Loucy (cell line): ENCODE measurements at regions not wholly inside any gene's neighbourhood (a gene's known extent, or its start where the extent isn't known, plus 50 kb on each side); places are given as distances from the start of the nearest gene placed in this dataset.

Experiments
- H2AFZ ChIP-seq: fragments of 200-600 bp; sonication (generic); 2 replicates; pipeline ENCODE4 v1.6.0; 2016; ENCODE audit warnings: antibody characterized with exemption, mild to moderate bottlenecking, low read length, moderate library complexity
- H3F3A ChIP-seq: fragments of 200-600 bp; 2 replicates; pipeline ENCODE4 v1.6.0; 2016; ENCODE audit warnings: antibody characterized with exemption, low read depth, mild to moderate bottlenecking
- H3K27me3 ChIP-seq: fragments of 200-600 bp; sonication (generic); 2 replicates; pipeline ENCODE4 v1.6.1; 2014; ENCODE audit warnings: low read length, mild to moderate bottlenecking; ENCODE audit not compliant: insufficient read depth, poor library complexity, severe bottlenecking
- H3K36me3 ChIP-seq: fragments of 200-600 bp; sonication (generic); 2 replicates; pipeline ENCODE4 v1.6.1; 2016; ENCODE audit warnings: low read length; ENCODE audit not compliant: insufficient read depth
- H3K4me1 ChIP-seq: fragments of 200-600 bp; sonication (generic); 2 replicates; pipeline ENCODE4 v1.5.1; 2014; ENCODE audit warnings: low read length, mild to moderate bottlenecking; ENCODE audit not compliant: insufficient read depth, poor library complexity, severe bottlenecking
- H3K4me2 ChIP-seq: fragments of 200-600 bp; sonication (generic); 2 replicates; pipeline ENCODE4 v1.6.0; 2014; ENCODE audit warnings: antibody characterized with exemption, low read length, low read depth, mild to moderate bottlenecking; ENCODE audit not compliant: poor library complexity, severe bottlenecking
- H3K4me3 ChIP-seq: fragments of 200-600 bp; sonication (generic); 2 replicates; pipeline ENCODE4 v1.5.1; 2014; ENCODE audit warnings: low read length, mild to moderate bottlenecking, mixed read lengths; ENCODE audit not compliant: poor library complexity, severe bottlenecking
- H3K79me2 ChIP-seq: fragments of 200-600 bp; sonication (generic); 2 replicates; pipeline ENCODE4 v1.6.1; 2014; ENCODE audit warnings: low read length; ENCODE audit not compliant: insufficient read depth
- H3K9ac ChIP-seq: fragments of 200-600 bp; sonication (generic); 2 replicates; pipeline ENCODE4 v1.6.0; 2014; ENCODE audit warnings: mild to moderate bottlenecking, low read depth, low read length, moderate library complexity; ENCODE audit not compliant: poor library complexity, severe bottlenecking
- H3K9me2 ChIP-seq: fragments of 200-600 bp; sonication (generic); replicated peaks from 2 replicates; pipeline ENCODE4 v1.6.1; 2016; ENCODE audit warnings: low read depth, low read length, mixed read lengths
- H3K9me3 ChIP-seq: fragments of 200-600 bp; sonication (generic); 2 replicates; pipeline ENCODE4 v1.6.1; 2014; ENCODE audit warnings: mild to moderate bottlenecking, antibody characterized with exemption, low read length, low read depth; ENCODE audit not compliant: insufficient read depth
- H4K20me1 ChIP-seq: fragments of 200-600 bp; sonication (generic); 2 replicates; pipeline ENCODE4 v1.6.0; 2014; ENCODE audit warnings: antibody characterized with exemption, low read length, mild to moderate bottlenecking; ENCODE audit not compliant: insufficient read depth, poor library complexity, severe bottlenecking
- EZH2phosphoT487 ChIP-seq: fragments of 200-600 bp; IDR thresholded peaks from 2 replicates; pipeline ENCODE4 v1.6.1; 2018; ENCODE audit warnings: antibody characterized with exemption, mild to moderate bottlenecking, moderate library complexity, borderline replicate concordance
- TF ChIP-seq, protein P1 (sequence below): fragments of 200-600 bp; sonication (generic); conservative IDR thresholded peaks from 2 replicates; pipeline ENCODE4 v1.5.1; 2014; ENCODE audit warnings: mild to moderate bottlenecking, antibody characterized with exemption, low read length

DNA sequence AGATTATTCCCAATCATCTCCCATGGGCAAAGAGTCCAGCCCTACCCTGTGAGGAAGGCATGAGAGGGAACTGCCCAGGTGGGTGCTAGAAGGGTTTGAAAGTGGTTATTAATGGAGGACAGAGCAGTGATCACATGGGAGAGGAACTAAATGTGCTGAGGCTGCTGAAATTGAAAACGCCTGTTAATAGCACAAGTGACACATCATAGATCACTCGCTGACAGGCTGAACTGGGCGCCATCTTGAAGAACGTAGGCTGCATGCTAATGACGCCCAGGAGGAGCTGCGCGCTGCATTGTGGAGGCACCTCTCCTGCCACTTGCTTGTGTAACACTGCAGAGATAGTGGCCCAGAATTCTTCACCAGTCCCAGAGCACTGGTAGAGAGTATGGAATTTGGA is 182.9 kb downstream of the KCNA5 start:
- H3K79me2 ChIP-seq, result no peaks in the 10 kb centered on the region
- no peaks in the 10 kb centered on the region for H3K9me2 ChIP-seq
- H3K9me3 ChIP-seq, result 0 out of 2 replicates have a peak, but pooled peaks cover 3% of the 10 kb centered on the region
- peaks cover 16% of the 10 kb centered on the region for H3K4me1 ChIP-seq
- no peak for TF ChIP-seq EZH2phosphoT487
- TF ChIP-seq, protein P1, sequence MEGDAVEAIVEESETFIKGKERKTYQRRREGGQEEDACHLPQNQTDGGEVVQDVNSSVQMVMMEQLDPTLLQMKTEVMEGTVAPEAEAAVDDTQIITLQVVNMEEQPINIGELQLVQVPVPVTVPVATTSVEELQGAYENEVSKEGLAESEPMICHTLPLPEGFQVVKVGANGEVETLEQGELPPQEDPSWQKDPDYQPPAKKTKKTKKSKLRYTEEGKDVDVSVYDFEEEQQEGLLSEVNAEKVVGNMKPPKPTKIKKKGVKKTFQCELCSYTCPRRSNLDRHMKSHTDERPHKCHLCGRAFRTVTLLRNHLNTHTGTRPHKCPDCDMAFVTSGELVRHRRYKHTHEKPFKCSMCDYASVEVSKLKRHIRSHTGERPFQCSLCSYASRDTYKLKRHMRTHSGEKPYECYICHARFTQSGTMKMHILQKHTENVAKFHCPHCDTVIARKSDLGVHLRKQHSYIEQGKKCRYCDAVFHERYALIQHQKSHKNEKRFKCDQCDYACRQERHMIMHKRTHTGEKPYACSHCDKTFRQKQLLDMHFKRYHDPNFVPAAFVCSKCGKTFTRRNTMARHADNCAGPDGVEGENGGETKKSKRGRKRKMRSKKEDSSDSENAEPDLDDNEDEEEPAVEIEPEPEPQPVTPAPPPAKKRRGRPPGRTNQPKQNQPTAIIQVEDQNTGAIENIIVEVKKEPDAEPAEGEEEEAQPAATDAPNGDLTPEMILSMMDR, result no peak
- H3K36me3 ChIP-seq, result no peaks in the 10 kb centered on the region
- H3K27me3 ChIP-seq, result no peaks in the 10 kb centered on the region
- H3K4me2 ChIP-seq, result no peak overlapping the region
- H3K4me3 ChIP-seq, result no peak overlapping the region
- H3K9ac ChIP-seq, result no peak overlapping the region
- H3F3A ChIP-seq, result no peaks in the 10 kb centered on the region
- no peaks in the 10 kb centered on the region for H4K20me1 ChIP-seq
- no peak overlapping the region for H2AFZ ChIP-seq

DNA sequence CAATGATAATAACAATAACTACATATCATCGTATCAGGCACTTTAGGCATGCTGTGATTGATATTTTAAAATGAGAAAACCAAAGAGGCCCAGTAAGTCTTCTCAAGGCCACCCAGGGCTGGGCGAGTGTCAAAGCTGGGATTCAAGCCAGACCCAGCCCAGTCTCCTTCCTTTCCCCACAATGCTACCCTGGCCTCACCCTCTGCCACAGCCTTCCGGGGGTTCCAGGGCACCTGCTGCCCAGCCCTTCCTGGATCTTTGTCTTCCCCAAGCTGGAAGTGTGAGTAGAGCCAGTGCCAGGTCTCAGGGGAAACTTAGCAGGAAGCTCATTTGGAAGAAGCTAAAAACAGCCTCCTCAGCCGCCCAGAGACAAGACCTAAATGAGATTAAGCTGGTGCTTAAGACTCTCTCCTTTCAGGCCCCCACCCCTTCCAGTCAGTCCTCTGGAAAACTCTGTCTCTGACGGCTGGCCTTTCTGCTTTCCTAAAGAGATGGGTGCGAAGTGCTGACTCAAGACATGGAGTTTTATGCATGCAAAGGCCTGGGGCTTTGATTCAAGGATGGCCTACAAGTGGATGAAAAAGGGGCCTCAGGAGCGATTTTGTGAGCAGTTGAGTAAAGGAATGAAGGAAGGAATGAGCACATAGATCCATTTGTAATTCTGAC is 184.2 kb downstream of the KCNA5 start:
- peaks cover 4% of the 10 kb centered on the region for H3K4me1 ChIP-seq
- TF ChIP-seq, protein P1, result no peak
- no peak for TF ChIP-seq EZH2phosphoT487
- H3F3A ChIP-seq, result no peaks in the 10 kb centered on the region
- no peak overlapping the region for H3K9ac ChIP-seq
- H3K9me3 ChIP-seq, result 0 out of 2 replicates have a peak, but pooled peaks cover 3% of the 10 kb centered on the region
- H3K36me3 ChIP-seq, result no peaks in the 10 kb centered on the region
- H4K20me1 ChIP-seq, result no peaks in the 10 kb centered on the region
- H3K4me3 ChIP-seq, result no peak overlapping the region
- no peak overlapping the region for H3K4me2 ChIP-seq
- H2AFZ ChIP-seq, result no peak overlapping the region
- H3K79me2 ChIP-seq, result no peaks in the 10 kb centered on the region
- no peaks in the 10 kb centered on the region for H3K9me2 ChIP-seq
- H3K27me3 ChIP-seq, result no peaks in the 10 kb centered on the region

- Histone ChIP-seq H2AFZ (no peak overlapping the region), H3K79me2 (no peaks in the 10 kb centered on the region), H3K27me3 (no peaks in the 10 kb centered on the region), H3K4me2 (no peak overlapping the region), H4K20me1 (no peaks in the 10 kb centered on the region), H3F3A (no peaks in the 10 kb centered on the region), H3K36me3 (no peaks in the 10 kb centered on the region), H3K4me1 (no peaks in the 10 kb centered on the region), H3K4me3 (no peak overlapping the region), H3K9me2 (no peaks in the 10 kb centered on the region), H3K9me3 (0 out of 2 replicates have a peak, but pooled peaks cover 3% of the 10 kb centered on the region), H3K9ac (no peak overlapping the region)
- TF ChIP-seq EZH2phosphoT487, result no peak
These were observed 186.5 kb downstream of the KCNA5 start for GRCh38 chr12:5230156-5230555.

GRCh38 chr12:5230861-5231260 is 187.2 kb downstream of the KCNA5 start:
- Histone ChIP-seq H3K36me3 (no peaks in the 10 kb centered on the region), H2AFZ (no peak overlapping the region)

More at GRCh38 chr12:5230861-5231260, 187.2 kb downstream of the KCNA5 start:
- Histone ChIP-seq H3K4me3 (no peak overlapping the region), H3K4me2 (no peak overlapping the region), H3F3A (no peaks in the 10 kb centered on the region), H4K20me1 (no peaks in the 10 kb centered on the region), H3K4me1 (no peaks in the 10 kb centered on the region), H3K27me3 (no peaks in the 10 kb centered on the region), H3K9me2 (no peaks in the 10 kb centered on the region), H3K9me3 (0 out of 2 replicates have a peak, but pooled peaks cover 3% of the 10 kb centered on the region), H3K79me2 (no peaks in the 10 kb centered on the region), H3K9ac (no peak overlapping the region)
- no peak for TF ChIP-seq EZH2phosphoT487
- TF ChIP-seq, protein P1, result no peak
